ENCODE measurements at regions not wholly inside any gene's neighbourhood (a gene's known extent, or its start where the extent isn't known, plus 50 kb on each side); places are given as distances from the start of the nearest gene placed in this dataset.
"Not testable (repeated sequence)": the region's sequence is repeated elsewhere in the genome, so short reads cannot be mapped to it uniquely, and the experiment has no call there.

DNA sequence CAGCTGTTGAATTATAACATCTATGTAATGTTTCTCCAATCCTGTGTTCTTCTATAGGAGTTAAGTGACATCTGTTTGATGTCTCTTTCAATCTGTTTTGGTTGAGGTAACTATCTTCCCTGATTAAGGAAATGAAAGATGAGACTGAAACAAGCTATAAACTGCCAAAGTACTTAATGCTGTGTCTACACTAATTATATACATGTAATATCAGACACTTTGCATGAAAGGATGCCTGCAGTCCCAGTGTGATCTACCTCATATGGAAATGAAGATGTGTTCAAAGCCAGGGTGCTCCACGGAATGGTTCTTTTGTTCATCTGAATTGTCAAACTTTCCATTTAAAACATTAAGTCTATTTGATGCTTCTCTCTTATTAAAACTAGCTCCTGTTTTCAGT, 958.3 kb downstream of the GALC start:
- no peak for DNase-seq

DNA sequence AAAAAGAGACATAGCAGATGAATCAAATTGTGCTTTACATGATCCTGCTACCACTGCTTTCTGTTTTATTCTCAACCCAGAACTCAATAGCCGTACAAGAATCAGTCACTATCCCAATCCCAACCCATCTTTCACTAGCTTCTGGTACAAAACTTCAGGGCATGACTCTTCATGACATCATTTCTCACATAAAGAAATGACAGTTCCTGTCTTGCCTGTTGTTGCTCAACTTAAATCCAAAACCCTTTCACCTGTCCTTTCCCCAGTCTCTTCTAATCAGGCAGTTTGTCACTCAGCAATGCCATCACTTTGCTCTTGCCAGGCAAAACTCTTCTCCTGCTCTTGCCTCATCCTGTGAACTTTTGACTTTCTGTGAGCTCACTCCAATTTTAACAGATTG, 962.8 kb downstream of the GALC start:
- DNase-seq, result no peak

DNA sequence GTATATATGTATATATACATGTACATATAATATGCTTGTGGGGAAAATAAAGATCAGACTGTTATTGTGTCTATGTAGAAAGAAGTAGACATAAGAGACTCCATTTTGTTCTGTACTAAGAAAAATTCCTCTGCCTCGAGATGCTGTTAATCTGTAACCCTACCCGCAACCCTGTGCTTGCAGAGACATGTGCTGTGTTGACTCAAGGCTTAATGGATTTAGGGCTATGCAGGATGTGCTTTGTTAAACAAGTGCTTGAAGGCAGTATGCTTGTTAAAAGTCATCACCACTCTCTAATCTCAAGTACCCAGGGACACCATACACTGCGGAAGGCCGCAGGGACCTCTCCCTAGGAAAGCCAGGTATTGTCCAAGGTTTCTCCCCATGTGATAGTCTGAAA, 972.9 kb downstream of the GALC start:
- not testable (repeated sequence) for DNase-seq

DNA sequence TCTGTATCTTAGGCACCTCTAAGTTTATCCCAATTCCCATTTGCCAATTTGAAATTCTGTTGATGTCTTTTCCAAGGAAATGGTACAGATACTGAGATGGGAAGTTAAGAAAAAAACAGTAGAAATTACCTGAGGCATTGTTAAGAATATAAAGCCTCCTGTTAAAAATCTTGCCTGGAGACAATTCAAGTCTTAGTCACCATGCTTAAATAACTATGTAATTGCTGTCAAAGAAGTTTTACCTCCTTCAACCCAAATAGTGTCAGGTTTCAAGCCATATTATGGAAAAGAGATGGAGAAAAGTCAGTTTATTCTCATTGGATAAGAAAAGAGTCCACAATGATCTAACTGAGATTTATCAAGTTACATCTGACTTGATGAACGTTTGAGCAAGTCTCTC, 974.7 kb downstream of the GALC start:
- no peak for DNase-seq

DNA sequence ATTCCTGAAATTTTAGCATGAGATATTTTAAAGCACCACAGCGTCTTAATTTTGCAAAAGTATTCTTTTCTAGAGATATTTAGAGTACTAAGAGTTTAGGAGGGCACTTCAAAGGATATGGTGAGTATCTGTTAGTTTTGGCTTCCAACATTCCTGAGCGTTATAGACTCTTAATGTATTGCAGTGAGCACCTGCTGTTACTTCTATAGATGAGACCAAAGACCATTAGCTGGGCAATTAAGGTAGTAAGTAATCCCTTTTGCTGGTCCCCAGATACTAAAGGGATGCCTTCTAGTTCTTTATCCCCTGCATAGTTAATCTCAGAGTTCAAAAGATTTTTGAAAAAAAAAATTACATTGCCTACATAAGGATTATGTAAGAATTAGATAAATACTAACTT, 975.6 kb downstream of the GALC start:
- DNase-seq, result no peak

DNA sequence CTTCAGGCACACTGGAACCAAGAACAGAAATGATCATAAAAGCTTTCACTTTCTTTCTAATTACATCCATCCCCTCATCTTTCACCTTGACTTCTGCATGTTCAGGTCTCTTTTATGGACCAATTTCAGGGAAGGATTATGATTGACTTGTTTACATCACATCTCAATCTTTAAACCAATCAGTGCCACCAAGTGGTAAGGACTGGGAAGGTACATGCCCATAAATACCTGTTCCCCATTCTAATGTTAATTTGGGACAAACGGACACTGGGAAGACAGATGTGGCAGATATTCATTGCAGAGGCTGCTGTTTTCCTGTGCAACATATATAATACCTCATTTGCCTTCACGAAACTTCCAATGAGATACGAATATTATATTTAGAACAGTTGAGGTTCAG, 978.1 kb downstream of the GALC start:
- no peak for DNase-seq

DNA sequence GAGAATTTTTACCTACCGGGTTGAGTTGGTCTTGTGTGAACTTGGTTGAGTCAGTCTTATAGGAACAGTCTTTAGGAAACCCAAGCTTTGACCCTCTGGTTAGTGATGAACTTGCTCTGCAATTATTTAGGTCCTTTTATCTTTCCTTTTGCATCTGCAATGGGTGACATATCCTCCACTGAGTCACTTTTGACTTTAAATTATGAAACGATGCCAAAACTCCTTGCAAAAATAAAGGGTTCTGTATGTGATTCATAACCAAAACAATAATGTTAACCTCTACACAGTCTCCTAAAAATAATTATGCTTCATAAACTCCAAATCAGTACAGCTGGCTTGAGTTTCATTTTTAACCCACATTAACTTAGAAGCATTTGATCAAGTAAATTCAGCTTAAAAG, 979.4 kb downstream of the GALC start:
- no peak for DNase-seq

DNA sequence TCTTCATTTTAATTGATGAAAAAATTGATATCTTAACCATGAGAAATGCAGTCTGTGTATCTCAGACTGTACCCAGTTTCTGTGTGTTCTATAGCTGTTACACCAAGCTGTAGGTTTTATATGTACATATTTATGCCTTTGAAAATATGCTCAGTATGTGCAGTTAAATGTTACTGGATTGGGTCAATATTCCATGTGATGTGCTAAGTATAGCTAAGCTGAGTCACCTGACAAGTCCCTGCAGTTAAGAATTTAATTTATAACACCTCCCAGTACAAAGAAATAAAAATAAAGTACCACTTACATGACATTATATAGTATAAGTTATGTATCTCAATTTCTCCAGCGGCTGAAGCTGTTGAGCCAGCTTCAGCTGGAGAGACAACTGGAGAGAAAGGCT, 984.0 kb downstream of the GALC start:
- DNase-seq, result no peak

DNA sequence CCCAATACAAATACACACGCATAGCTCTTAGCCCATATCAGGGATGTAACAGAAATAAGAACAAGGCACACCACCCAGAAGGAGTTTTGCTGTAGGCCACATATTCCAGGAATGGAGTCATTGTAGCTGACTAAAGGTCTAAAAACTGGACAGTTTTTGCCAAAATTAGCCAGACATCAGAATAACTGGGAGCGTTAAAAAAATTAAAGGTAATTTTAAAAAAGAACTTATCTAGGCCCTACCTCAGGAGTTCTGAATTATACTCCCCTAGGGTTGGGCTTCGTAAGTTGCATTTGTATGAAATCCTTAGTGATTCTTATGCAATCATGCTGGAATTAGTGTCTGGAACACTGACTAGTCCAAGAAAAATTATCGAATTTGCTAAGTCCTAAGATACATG, 987.7 kb downstream of the GALC start:
- DNase-seq, result no peak

DNA sequence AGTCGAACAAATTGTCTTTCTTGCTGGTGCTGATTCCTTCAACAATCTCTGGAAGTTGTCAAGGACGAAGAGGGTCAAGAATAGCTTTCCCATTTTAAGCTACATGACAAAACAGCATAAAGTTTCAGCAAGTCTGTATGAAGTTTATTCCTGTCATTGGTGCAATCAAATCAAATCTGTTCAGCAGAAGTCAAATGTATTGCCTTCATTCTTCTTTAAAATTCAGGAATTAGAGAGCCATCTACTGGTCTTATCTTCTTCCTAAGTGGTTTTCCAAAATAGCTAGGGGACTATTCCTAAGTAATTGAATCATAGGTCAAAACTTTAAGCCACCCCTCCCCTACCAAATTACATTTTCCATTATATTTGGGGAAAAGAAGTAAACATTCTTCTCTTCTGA, 990.2 kb downstream of the GALC start:
- DNase-seq, result no peak

DNA sequence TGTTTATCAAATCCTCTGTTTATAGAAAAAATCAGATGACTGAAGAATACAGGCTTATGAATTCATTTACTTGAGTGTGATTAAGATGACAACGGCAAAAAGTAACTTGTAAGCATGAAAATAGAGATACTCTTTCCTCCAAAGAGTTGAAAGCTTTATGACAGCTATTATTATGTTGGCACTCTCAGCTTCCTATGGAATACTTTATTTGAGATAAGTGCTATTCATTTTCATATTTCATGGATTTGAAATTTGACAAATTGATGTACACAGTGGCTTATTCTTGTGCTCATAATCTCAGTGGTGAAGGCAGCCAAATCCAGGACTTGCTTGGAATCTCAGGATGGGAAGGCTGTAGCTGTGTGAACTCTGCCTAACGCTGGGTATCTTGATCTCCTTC, 991.6 kb downstream of the GALC start:
- no peak for DNase-seq

DNA sequence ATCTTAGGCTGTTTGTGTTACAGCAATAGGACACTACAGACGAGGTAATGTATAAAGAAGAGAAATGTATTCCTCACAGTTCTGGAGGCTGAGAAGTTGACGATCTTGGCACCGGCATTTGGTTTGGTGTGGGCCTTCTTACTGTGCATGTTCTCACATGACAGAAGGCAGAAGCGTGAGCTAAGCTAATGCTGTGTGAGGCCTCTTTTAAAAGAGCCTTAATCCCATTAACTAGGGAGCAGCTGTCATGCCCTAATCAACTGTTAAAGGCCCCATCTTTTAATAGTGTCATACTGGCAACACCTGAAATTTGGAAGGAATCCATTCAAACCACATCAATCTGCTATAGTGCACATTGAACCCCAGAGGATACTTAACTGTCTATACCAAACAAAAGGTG, 992.9 kb downstream of the GALC start:
- DNase-seq, result no peak

DNA sequence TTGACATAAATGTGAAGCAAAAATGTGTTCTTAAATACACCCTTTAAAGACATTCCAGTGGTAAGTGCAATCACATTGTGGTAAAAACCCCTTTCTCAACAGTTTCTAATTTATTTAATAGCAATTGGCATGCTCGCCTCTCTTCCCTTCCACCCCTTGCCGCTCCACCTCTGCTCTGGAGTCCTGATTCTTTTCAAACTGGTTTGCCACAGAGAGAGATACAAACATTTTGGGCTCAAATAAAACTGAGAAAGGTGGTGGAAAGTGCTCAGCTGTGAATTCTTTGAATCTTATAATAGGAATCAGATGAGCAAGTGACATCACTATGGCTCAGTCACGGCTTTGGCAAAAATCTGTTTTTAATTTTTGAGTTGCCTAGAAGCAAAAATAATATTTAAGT, 993.9 kb downstream of the GALC start:
- DNase-seq, result no peak

DNA sequence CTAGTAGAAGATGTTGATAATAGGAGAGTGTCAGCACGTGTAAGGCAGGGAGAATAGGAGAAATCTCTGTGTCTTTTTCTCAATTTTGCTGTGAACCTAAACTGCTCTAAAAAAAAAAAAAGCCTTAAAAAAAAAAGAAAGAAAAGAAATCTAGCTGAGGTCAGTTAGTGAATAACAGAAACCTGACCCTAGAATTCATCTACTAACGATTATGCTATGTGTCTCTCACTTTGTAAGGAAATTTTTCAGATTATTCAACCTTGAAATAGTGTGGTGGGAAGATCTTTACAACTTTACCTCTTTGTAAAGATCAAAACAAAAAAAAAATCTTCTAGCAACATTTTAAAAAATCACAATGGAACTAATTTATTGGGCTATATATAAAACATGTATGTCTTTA, 995.7 kb downstream of the GALC start:
- no peak for DNase-seq

DNA sequence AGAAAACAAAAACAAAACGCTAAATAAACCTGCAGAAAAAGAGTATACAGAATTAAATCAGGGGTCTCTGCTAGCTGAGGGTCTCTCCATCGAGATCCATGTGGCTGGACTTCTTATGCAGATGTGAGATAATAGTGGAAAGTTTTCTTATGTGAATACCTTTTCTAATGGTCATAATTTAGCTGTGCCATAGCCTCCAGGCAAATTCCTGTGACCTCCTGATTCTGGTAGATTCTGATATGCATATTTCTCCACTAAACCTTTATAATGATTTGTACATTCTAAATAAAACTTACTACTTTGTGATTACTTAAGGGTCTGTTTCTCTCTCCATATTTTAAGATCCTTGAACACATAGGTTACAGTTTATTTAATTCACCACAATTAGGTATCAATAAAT, 1002.6 kb downstream of the GALC start:
- DNase-seq, result peak; percentile 1

DNA sequence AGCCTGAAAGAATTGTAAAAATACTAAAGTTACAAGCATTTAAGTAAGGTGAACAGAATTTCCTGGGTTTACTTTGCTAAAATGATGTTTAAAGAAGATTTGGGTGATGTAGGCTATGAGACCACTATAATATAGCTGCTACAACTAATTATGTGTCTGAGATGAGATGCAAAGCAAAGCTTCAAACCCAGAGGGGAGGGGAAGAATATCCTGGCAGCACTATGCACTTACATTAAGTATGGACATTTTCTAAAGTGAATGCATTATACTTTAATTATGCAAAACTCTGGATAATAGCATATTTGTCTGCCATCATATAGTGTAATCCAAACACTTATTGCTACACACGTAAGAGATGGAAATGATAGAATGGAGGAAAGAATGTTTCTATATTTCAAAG, 1003.7 kb downstream of the GALC start:
- no peak for DNase-seq

DNA sequence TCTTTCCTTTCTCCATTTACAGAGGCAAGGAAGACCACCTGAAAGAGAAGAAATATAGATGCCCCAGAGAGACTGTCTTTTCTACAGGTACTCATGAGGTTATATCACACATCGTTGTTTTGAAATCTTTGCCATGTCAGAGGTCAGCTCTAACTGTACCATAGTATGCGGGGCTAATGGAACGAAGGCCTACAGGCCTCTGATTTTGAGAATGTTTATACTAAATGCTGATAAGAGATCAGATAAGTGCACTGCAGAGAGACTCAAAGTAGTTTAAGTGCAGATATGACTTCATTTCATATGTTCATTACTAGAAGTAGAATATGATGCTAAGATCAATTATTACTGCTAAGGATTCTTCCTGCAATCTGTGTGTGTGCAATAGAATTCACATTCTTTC, 1005.0 kb downstream of the GALC start:
- DNase-seq, result no peak

DNA sequence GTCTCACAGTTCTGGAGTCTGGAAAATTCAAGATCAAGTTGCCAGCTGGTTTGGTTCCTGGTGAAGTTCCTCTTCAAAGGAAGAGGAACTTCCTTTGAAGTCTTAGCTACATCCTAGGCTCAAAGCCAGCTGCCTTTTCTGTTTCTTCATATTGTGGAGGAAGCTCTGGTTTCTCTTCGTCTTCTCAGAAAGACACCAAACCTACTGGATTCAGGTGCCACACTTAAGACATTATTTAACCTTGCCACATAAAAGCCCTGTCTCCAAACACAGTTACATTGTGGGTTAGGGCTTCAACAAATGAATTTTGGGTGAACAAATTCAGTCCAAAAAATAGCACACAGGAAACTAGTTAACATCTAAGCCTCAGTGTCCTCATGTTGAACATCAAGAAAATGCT, 1019.8 kb downstream of the GALC start:
- no peak for DNase-seq

DNA sequence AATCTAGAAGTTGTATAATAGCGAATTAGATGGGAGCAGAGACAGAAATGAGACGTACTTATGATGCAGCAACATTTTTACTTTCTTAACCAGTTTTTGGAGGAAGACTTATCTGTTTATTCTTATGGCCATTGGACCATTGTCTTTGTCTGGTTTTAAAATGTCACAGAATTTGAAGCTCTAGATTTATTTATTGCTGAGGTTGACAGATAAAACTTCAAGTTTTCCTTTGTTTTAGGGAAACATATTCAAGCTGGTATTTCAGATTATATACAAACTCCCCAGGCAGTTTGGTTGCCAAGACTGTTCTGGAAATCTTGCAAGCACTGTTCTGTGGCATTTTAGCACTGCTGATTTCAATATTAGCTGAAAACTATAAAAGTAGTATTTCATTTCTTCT, 1021.7 kb downstream of the GALC start:
- no peak for DNase-seq

DNA sequence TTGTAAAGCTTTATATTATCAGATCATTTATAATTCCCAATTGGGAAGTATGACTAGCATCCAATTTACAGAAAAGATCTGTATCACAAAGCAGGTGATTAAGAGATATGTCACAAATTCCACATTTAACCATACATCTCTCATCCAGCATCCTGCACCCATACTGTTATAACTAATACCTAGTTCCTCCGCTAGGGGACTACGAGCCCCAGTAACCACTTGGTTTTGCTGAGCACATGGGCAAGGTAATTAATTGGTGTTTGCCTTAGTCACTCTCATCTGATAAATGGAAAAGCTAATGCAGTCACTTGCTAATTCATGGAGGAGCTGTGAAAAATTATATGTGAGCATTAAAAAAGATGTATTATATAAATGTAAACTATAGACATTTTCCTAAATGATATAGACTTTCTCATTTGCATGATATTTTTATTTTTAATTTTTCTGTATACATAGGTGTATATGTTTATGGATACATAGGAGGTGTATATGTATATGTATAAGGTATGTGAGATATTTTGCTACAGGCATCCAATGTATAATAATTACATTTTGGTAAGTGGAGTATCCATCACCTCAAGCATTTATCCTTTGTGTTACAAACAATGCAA, 1031.8 kb downstream of the GALC start:
- DNase-seq, result no peak

DNA sequence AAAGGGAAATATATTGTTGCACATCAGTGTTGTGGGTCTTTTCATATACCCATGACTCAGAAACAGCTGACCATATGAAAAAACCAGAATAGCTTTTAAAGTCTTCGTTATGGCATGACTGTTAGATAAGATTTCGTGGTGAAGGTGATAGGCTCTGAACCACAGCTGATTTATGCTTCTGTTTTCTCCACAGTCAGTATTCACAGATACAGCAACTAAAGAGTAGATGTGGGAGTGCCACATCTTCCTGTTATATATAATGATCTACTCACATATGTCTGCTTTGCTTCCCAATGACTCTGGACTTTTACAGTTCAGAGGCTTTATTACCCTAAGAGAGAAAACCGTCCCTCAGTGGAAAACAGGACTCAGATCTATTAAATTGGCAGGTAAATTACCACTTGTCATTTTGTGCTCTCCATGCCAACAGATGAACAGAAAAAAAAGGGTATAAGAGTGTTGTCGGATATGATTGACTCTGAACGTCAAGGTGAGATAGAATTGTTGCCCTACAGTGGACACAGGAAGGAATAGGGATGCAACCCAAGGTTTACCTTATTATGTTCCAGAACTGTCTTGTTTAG, 1037.1 kb downstream of the GALC start:
- DNase-seq, result no peak

DNA sequence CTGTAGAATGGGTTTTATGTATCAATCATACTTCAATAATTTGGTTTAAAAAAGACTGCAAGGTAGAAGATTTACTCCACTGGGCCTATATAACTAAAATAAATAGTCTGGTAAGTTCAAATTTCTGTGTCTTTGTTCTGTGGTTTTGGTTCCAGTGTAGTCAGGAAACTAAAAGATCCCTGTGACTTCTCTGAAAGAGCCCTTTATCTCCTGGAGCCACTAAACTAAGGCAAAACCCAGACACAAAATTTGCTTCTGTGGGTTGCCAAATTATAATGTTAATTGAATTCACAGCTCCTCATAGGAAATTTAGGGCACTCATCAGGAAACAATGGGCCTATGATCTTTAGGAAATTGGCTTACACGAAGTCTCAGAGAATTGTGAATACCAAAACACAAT, 1038.4 kb downstream of the GALC start:
- no peak for DNase-seq

DNA sequence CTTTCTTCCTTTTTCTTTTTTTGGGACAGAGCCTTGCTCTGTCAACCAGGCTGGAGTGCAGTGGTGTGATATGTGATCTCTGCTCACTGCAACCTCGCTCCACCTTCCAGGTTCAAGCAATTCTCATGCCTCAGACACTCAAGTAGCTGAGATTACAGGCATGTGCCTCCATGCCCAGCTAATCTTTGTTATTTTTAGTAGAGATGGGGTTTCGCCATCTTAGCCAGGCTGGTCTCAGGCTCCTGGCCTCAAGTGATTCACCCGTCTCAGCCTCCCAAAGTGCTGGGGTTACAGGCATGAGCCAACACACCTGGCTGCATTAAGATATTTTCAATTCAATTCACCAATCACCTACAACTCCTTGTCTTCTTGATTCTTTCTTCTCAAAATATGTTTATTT, 1046.5 kb downstream of the GALC start:
- no peak for DNase-seq

DNA sequence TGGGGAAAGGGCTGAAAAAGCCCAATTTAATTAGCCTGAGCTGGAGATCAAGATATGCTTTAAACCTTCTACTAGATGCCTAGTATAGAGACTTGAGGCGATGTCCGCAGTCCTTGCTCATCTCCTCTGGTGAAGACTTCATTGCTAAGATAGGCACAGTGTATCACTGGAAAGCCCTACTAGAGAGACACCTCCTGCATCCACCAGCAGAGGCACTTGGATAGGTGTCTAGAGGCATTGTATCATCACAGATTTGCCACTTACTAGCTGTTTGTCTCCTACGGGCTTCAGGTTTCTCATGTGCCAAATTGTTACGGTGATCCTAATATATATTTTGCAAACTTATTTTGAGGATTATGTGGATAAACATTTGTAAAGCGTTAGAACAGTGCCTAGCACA, 1048.5 kb downstream of the GALC start:
- no peak for DNase-seq

All from T1000 (cell line).